AG10803 (cell line): ENCODE measurements at regions not wholly inside any gene's neighbourhood (a gene's known extent, or its start where the extent isn't known, plus 50 kb on each side); places are given as distances from the start of the nearest gene placed in this dataset.
"Not testable (repeated sequence)": the region's sequence is repeated elsewhere in the genome, so short reads cannot be mapped to it uniquely, and the experiment has no call there.

Source experiments
- DNase-seq: peaks from one replicate; pipeline ENCODE4 v3.0.0; 2010; ENCODE audit warnings: low read depth
- H3K4me3 ChIP-seq: 2 replicates; pipeline ENCODE4 v1.5.1; 2011; ENCODE audit warnings: mild to moderate bottlenecking, low read length, control low read depth
- TF ChIP-seq, protein P1 (sequence below): conservative IDR thresholded peaks from 2 replicates; pipeline ENCODE4 v1.5.1; 2011; ENCODE audit warnings: mild to moderate bottlenecking, low read length, control low read depth, inconsistent platforms

- DNase-seq = peak; percentile 3
- H3K4me3 ChIP-seq = no peak overlapping the region
- TF ChIP-seq, protein P1, sequence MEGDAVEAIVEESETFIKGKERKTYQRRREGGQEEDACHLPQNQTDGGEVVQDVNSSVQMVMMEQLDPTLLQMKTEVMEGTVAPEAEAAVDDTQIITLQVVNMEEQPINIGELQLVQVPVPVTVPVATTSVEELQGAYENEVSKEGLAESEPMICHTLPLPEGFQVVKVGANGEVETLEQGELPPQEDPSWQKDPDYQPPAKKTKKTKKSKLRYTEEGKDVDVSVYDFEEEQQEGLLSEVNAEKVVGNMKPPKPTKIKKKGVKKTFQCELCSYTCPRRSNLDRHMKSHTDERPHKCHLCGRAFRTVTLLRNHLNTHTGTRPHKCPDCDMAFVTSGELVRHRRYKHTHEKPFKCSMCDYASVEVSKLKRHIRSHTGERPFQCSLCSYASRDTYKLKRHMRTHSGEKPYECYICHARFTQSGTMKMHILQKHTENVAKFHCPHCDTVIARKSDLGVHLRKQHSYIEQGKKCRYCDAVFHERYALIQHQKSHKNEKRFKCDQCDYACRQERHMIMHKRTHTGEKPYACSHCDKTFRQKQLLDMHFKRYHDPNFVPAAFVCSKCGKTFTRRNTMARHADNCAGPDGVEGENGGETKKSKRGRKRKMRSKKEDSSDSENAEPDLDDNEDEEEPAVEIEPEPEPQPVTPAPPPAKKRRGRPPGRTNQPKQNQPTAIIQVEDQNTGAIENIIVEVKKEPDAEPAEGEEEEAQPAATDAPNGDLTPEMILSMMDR = no peak
Measured at GRCh38 chr12:89829434-89829975, 120.9 kb upstream of the ATP2B1 start.

- TF ChIP-seq, protein P1 = no peak
- no peak for DNase-seq
- H3K4me3 ChIP-seq = no peak overlapping the region
Measured at GRCh38 chr12:89828575-89828974, 119.9 kb upstream of the ATP2B1 start.

GRCh38 chr12:89827592-89827991 lies 119.0 kb upstream of the ATP2B1 start:
- TF ChIP-seq, protein P1 = no peak
- H3K4me3 ChIP-seq = no peak overlapping the region
- no peak for DNase-seq

- H3K4me3 ChIP-seq = no peak overlapping the region
- no peak for DNase-seq
- TF ChIP-seq, protein P1 = no peak
Measured at GRCh38 chr12:89826468-89826867, 117.8 kb upstream of the ATP2B1 start.

DNA sequence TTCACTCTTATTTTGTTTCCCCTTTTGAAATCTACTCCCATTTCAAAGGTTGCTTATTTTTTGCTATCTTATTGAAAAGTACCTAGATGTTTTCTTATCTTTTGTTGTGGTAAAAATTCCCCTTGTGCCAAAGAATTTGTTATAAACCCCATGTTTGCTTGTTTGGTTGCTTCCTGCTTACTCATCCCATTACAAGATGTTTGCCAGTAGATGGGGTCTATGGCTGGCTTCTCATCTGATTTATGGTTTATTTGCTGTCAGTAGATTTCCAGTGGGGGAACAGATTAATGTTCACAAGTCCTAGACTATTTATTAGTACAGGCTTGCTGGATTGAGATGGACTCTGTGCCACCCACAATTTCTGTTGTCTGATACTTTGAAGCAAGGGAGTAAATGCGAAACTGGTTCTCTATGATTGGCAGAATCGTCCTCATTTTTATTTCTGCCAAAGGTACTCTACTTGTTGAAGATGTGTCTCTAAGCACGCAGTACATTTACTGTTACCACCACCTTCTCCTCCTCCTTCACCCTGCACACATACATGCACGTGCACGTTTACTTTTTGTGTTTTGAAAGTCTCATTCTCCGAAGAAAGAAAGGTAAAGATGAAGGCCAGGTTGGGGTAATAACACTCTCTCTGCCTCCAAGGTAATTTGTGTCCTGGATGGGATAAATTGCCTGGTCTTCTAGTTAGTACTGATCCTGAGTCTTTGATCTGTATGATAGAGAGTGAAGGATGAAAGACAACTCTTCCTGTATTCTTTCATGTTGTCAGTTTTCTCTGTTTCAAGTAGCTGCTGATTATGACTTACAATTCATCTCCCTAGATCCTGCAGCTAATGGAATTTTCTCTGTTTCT lies 117.2 kb upstream of the ATP2B1 start:
- DNase-seq = peak; percentile 12
- TF ChIP-seq, protein P1 = no peak
- H3K4me3 ChIP-seq = no peak overlapping the region

- H3K4me3 ChIP-seq = no peak overlapping the region
- no peak for DNase-seq
Measured at GRCh38 chr12:89824822-89825221, 116.2 kb upstream of the ATP2B1 start.

GRCh38 chr12:89822992-89823391 lies 114.4 kb upstream of the ATP2B1 start:
- not testable (repeated sequence) for H3K4me3 ChIP-seq, DNase-seq

More at GRCh38 chr12:89824822-89825221, 116.2 kb upstream of the ATP2B1 start:
- TF ChIP-seq, protein P1 = no peak
